ENCODE measurements at regions not wholly inside any gene's neighbourhood (a gene's known extent, or its start where the extent isn't known, plus 50 kb on each side); places are given as distances from the start of the nearest gene placed in this dataset.
"Not testable (repeated sequence)": the region's sequence is repeated elsewhere in the genome, so short reads cannot be mapped to it uniquely, and the experiment has no call there.

DNA sequence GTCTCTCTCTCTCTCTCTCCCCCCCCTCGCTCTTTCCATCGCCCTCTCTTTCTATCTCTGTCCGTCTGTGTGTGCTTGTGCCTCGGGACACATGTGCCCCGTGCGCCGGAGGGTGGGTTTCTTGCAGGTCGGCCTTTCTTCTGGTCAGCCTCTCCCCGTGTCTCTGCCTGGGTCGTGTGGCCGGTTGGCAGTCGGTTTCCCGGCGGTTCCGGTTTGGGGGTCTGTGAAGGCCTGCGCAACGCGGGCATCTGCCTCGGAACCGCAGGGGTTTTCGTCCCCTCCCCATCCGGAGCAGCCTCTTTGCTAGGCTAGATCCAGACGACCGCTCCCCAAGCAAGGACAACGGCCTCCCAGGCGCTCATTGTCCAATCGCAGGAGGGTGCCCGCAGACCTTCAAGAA lies 1418.5 kb upstream of the PCDH10 start:
- not testable (repeated sequence) for H3K27ac ChIP-seq; DNase-seq (ENCODE audit: low read depth, low spot score)

DNA sequence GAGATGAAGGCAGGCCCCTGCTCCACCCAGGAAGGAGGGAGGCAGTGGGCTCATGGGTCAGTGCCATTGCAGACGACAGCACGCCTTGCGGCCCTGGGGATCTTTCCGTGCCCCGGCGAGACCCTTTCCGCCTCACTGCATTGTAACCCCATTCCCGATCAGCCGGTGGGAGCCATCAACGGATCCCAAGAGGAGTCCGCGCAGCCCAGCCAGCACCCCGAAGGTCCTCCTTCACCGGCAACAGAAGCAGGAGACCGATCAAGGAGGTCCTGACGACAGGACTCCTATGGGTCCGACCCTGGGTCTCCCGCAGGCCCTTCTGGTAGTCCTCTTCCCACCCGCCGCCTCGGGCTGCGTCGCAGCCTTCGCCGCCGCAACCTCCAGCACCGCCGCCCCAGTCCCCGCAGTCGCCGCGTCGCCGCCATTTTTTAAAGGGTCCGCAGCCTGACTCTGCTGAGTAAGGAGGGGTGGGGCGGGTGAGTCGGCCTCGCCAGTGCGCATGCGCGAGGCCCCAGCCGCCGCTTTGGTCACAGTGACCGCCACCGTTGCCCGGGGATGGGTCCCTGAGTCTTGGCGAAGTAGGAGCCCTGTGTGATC lies 1417.0 kb upstream of the PCDH10 start:
- DNase-seq (ENCODE audit: low read depth, low spot score); H3K27ac ChIP-seq: not testable (repeated sequence)

DNA sequence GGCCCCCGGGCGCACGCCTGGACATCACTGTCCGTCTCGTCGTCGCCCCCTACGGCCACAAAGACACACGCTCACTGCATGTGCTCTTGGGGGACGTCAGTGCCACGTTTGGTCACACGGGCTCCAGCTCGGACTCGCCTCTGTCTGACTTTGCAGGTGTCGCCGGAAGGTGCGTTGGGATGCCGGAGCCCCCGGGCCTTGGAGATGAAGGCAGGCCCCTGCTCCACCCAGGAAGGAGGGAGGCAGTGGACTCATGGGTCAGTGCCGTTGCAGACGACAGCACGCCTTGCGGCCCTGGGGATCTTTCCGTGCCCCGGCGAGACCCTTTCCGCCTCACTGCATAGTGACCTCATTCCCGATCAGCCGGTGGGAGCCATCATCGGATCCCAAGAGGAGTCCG lies 1414.8 kb upstream of the PCDH10 start:
- DNase-seq (ENCODE audit: low read depth, low spot score); H3K27ac ChIP-seq: not testable (repeated sequence)

DNA sequence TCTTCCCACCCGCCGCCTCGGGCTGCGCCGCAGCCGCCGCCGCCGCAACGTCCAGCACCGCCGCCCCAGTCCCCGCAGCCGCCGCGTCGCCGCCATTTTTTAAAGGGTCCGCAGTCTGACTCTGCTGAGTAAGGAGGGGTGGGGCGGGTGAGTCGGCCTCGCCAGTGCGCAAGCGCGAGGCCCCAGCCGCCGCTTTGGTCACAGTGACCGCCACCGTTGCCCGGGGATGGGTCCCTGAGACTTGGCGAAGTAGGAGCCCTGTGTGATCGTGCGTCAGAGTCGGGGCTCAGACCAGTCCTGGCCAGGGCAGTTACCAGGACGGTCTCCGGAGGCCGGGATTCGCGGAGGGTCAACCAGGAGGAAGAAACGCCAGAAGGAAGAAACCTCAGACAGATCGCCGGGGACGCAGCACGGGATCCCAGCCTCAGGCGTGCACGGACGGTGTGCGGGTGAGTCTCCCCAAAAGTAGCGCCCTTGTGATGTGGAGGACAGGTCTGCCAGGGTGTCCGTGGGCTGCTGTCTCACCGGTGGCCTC lies 1414.2 kb upstream of the PCDH10 start:
- H3K27ac ChIP-seq; DNase-seq (ENCODE audit: low read depth, low spot score): not testable (repeated sequence)

GRCh38 chr4:131738991-131739390 lies 1410.1 kb upstream of the PCDH10 start:
- H3K27ac ChIP-seq; DNase-seq (ENCODE audit: low read depth, low spot score): not testable (repeated sequence)

- not testable (repeated sequence) for DNase-seq (ENCODE audit: low read depth, low spot score); H3K27ac ChIP-seq
These were observed 1407.3 kb upstream of the PCDH10 start for GRCh38 chr4:131741836-131742235.

DNA sequence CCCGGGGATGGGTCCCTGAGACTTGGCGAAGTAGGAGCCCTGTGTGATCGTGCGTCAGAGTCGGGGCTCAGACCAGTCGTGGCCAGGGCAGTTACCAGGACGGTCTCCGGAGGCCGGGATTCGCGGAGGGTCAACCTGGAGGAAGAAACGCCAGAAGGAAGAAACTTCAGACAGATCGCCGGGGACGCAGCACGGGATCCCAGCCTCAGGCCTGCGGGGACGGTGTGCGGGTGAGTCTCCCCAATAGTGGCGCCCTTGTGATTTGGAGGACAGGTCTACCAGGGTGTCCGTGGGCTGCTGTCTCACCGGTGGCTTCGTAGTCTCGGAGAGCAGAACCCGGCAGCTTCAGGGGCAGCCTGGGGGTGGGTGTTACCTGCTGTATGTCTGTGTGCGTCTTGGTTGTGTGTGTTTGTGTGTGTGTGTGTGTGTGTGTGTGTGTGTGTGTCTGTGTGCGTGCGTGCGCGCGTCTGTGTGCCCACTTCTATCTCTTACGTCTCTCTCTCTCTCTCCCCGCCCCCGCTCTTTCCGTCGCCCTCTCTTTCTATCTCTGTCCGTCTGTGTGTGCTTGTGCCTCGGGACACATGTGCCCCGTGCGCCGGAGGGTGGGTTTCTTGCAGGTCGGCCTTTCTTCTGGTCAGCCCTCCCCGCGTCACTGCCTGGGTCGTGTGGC lies 1406.4 kb upstream of the PCDH10 start:
- DNase-seq (ENCODE audit: low read depth, low spot score); H3K27ac ChIP-seq: not testable (repeated sequence)

DNA sequence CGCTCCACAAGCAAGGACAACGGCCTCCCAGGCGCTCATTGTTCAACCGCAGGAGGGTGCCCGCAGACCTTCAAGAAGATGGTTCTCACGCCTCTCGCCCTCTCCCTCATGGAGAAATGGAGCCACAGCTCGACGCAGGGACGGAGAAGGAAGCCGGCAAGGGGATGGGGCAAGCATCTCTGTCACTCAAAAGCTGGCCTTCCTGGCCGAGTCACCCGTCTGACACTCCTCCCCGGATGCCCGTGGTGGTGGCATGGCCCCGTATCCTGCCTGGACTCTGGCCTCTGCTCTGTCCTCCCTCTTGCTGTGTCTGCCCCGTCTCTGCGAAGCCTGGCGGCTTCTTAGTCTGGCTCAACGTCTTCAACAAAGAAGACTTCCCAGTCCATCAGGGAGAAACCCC lies 1405.7 kb upstream of the PCDH10 start:
- not testable (repeated sequence) for DNase-seq (ENCODE audit: low read depth, low spot score); H3K27ac ChIP-seq

GRCh38 chr4:131747203-131747602 lies 1401.9 kb upstream of the PCDH10 start:
- not testable (repeated sequence) for H3K27ac ChIP-seq; DNase-seq (ENCODE audit: low read depth, low spot score)

DNA sequence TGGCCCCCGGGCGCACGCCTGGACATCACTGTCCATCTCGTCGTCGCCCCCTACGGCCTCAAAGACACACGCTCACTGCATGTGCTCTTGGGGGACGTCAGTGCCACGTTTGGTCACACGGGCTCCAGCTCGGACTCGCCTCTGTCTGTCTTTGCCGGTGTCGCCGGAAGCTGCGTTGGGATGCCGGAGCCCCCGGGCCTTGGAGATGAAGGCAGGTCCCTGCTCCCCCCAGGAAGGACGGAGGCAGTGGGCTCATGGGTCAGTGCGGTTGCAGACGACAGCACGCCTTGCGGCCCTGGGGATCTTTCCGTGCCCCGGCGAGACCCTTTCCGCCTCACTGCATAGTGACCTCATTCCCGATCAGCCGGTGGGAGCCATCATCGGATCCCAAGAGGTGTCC lies 1399.9 kb upstream of the PCDH10 start:
- not testable (repeated sequence) for DNase-seq (ENCODE audit: low read depth, low spot score); H3K27ac ChIP-seq

DNA sequence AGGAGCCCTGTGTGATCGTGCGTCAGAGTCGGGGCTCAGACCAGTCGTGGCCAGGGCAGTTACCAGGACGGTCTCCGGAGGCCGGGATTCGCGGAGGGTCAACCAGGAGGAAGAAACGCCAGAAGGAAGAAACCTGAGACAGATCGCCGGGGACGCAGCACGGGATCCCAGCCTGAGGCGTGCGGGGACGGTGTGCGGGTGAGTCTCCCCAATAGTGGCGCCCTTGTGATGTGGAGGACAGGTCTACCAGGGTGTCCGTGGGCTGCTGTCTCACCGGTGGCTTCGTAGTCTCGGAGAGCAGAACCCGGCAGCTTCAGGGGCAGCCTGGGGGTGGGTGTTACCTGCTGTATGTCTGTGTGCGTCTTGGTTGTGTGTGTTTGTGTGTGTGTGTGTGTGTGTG lies 1399.1 kb upstream of the PCDH10 start:
- not testable (repeated sequence) for DNase-seq (ENCODE audit: low read depth, low spot score); H3K27ac ChIP-seq

DNA sequence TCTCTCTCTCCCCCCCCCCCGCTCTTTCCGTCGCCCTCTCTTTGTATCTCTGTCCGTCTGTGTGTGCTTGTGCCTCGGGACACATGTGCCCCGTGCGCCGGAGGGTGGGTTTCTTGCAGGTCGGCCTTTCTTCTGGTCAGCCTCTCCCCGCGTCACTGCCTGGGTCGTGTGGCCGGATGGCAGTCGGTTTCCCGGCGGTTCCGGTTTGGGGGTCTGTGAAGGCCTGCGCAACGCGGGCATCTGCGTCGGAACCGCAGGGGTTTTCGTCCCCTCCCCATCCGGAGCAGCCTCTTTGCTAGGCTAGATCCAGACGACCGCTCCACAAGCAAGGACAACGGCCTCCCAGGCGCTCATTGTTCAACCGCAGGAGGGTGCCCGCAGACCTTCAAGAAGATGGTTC lies 1398.6 kb upstream of the PCDH10 start:
- not testable (repeated sequence) for H3K27ac ChIP-seq; DNase-seq (ENCODE audit: low read depth, low spot score)

- H3K27ac ChIP-seq; DNase-seq (ENCODE audit: low read depth, low spot score): not testable (repeated sequence)
These were observed 1386.9 kb upstream of the PCDH10 start for GRCh38 chr4:131762234-131762633.

GRCh38 chr4:131764730-131765129 lies 1384.4 kb upstream of the PCDH10 start:
- H3K27ac ChIP-seq = no peak overlapping the region

GRCh38 chr4:131774382-131774781 lies 1374.7 kb upstream of the PCDH10 start:
- H3K27ac ChIP-seq = peak overlapping the region; percentile 32
- DNase-seq (ENCODE audit: low read depth, low spot score) = peak; percentile 64

More at GRCh38 chr4:131764730-131765129, 1384.4 kb upstream of the PCDH10 start:
- DNase-seq (ENCODE audit: low read depth, low spot score) = no peak

DNA sequence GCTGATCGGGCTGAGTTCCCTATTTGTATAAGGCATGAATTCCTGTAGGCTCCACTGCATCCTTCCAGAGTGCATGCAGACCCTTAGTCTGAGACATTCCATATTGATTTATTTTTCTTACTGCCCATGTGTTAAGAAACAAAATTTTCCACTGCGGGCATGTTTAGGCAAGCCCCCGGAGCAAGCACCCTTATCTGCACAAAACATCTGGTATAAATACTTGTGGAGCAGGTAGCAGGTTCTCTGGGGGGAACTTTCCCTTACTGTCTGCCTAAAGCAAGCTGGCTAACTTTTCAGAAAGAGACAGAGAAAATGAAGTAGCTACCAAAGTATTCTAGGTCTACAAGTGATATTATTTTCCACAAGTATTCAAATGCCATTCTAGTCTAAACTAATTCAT lies 1338.5 kb upstream of the PCDH10 start:
- DNase-seq (ENCODE audit: low read depth, low spot score); H3K27ac ChIP-seq: not testable (repeated sequence)
